Neural cell (in vitro differentiated cells): ENCODE measurements at regions not wholly inside any gene's neighbourhood (a gene's known extent, or its start where the extent isn't known, plus 50 kb on each side); places are given as distances from the start of the nearest gene placed in this dataset.

Experiments used
- H2AFZ ChIP-seq: fragments of 200-600, 300-800 bp; sonication (generic), shearing (Covaris generic); 2 replicates; pipeline ENCODE4 v1.6.0; 2014; ENCODE audit warnings: low read depth, mild to moderate bottlenecking, antibody characterized with exemption, low read length, moderate library complexity
- H3F3A ChIP-seq: fragments of 200-600 bp; shearing (Covaris generic); 2 replicates; pipeline ENCODE4 v1.6.1; 2016; ENCODE audit warnings: mild to moderate bottlenecking, moderate library complexity, mixed read lengths, antibody characterized with exemption, low read length; ENCODE audit not compliant: insufficient read depth, poor library complexity, severe bottlenecking
- H3K27ac ChIP-seq: fragments of 200-600, 300-800 bp; sonication (generic), shearing (Covaris generic); 2 replicates; pipeline ENCODE4 v1.5.1; 2014; ENCODE audit warnings: mild to moderate bottlenecking, low read length, moderate library complexity
- H3K27me3 ChIP-seq: fragments of 300-800, 200-600 bp; sonication (generic), shearing (Covaris generic); 2 replicates; pipeline ENCODE4 v1.6.0; 2014; ENCODE audit warnings: mild to moderate bottlenecking, low read depth, low read length, moderate library complexity; ENCODE audit not compliant: insufficient read depth
- H3K36me3 ChIP-seq: fragments of 300-800, 200-600 bp; sonication (generic), shearing (Covaris generic); 2 replicates; pipeline ENCODE4 v1.5.1; 2014; ENCODE audit warnings: mild to moderate bottlenecking, antibody characterized with exemption, low read length, moderate library complexity; ENCODE audit not compliant: insufficient read depth
- H3K4me2 ChIP-seq: fragments of 300-800, 200-600 bp; sonication (generic), shearing (Covaris generic); 2 replicates; pipeline ENCODE4 v1.6.0; 2014; ENCODE audit warnings: mild to moderate bottlenecking, low read length
- H3K4me3 ChIP-seq: fragments of 300-800, 200-600 bp; sonication (generic), shearing (Covaris generic); 2 replicates; pipeline ENCODE4 v1.5.1; 2014; ENCODE audit warnings: mild to moderate bottlenecking, low read length, moderate library complexity
- H3K79me2 ChIP-seq: fragments of 200-600 bp; shearing (Covaris generic); replicated peaks from 2 replicates; pipeline ENCODE4 v1.6.0; 2014; ENCODE audit warnings: mild to moderate bottlenecking, low read length, moderate library complexity; ENCODE audit not compliant: insufficient read depth
- H3K9ac ChIP-seq: fragments of 300-800, 200-600 bp; sonication (generic), shearing (Covaris generic); 2 replicates; pipeline ENCODE4 v1.6.1; 2016; ENCODE audit warnings: mild to moderate bottlenecking, low read length, mixed read lengths
- H3K9me2 ChIP-seq: fragments of 200-600 bp; shearing (Covaris generic); 2 replicates; pipeline ENCODE4 v1.6.1; 2016; ENCODE audit warnings: mild to moderate bottlenecking, low read length, mixed read lengths; ENCODE audit not compliant: insufficient read depth
- H3K9me3 ChIP-seq: fragments of 200-600, 300-800 bp; sonication (generic), shearing (Covaris generic); 2 replicates; pipeline ENCODE4 v1.6.1; 2016; ENCODE audit warnings: mild to moderate bottlenecking, mixed run types, low read length, moderate library complexity, mixed read lengths
- H4K20me1 ChIP-seq: fragments of 200-600 bp; shearing (Covaris generic); 2 replicates; pipeline ENCODE4 v1.6.1; 2016; ENCODE audit warnings: mild to moderate bottlenecking, mixed run types; ENCODE audit not compliant: insufficient read depth
- EP300 ChIP-seq: fragments of 450-650 bp; conservative IDR thresholded peaks from 2 replicates; pipeline ENCODE4 v1.6.1; 2014; ENCODE audit warnings: antibody characterized with exemption, mild to moderate bottlenecking, moderate library complexity; ENCODE audit not compliant: poor library complexity, severe bottlenecking
- EZH2 ChIP-seq: fragments of 200-600, 300-800 bp; shearing (Covaris generic), sonication (generic); IDR thresholded peaks from 2 replicates; pipeline ENCODE4 v1.6.1; 2014; ENCODE audit warnings: antibody characterized with exemption, low read length, borderline replicate concordance, mild to moderate bottlenecking; ENCODE audit not compliant: insufficient read depth, poor library complexity, severe bottlenecking
- MXI1 ChIP-seq: fragments of 450-650 bp; conservative IDR thresholded peaks from 2 replicates; pipeline ENCODE4 v1.6.1; 2014; ENCODE audit warnings: antibody characterized with exemption, mild to moderate bottlenecking; ENCODE audit not compliant: poor library complexity, severe bottlenecking
- POLR2AphosphoS5 ChIP-seq: IDR thresholded peaks from 2 replicates; pipeline ENCODE4 v1.6.1; 2012
- RAD21 ChIP-seq: fragments of 450-650 bp; conservative IDR thresholded peaks from 2 replicates; pipeline ENCODE4 v1.6.1; 2014; ENCODE audit warnings: antibody characterized with exemption, mild to moderate bottlenecking, moderate library complexity
- REST ChIP-seq: IDR thresholded peaks from 2 replicates; pipeline ENCODE4 v1.6.1; 2012; ENCODE audit warnings: borderline replicate concordance
- SMC3 ChIP-seq: fragments of 450-650 bp; conservative IDR thresholded peaks from 2 replicates; pipeline ENCODE4 v1.6.1; 2014; ENCODE audit warnings: antibody characterized with exemption, mild to moderate bottlenecking, moderate library complexity; ENCODE audit not compliant: poor library complexity
- TAF1 ChIP-seq: IDR thresholded peaks from 2 replicates; pipeline ENCODE4 v1.6.1; 2012; ENCODE audit warnings: low read depth
- TF ChIP-seq, protein P1 (sequence below): fragments of 450-650 bp; IDR thresholded peaks from 2 replicates; pipeline ENCODE4 v1.5.1; 2014; ENCODE audit warnings: antibody characterized with exemption, mild to moderate bottlenecking, moderate library complexity; ENCODE audit not compliant: poor library complexity, severe bottlenecking

DNA sequence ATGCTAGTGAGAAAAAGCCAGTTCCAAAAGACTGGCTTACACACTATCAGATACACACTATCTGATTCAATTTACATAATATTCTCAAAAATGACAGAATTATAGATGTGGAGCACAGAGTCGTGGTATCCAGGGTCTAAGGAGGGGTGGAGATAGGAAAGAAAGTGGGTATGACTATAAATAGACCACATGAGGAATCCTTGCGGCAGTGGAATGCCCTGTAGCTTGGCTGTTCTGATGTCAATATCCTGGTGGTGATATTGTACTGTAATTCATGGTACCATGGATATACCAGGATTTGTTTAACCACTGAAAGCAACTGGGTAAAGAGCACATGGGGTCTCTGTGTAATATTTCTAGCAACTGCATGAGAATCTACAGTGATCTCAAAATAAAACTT lies 67.7 kb upstream of the TMEM72 start:
- no peak for TF ChIP-seq RAD21
- TF ChIP-seq REST = no peak
- TF ChIP-seq MXI1 = no peak
- no peak for TF ChIP-seq SMC3
- no peak for TF ChIP-seq EZH2
- no peak for TF ChIP-seq TAF1
- no peak for TF ChIP-seq POLR2AphosphoS5
- TF ChIP-seq, protein P1, sequence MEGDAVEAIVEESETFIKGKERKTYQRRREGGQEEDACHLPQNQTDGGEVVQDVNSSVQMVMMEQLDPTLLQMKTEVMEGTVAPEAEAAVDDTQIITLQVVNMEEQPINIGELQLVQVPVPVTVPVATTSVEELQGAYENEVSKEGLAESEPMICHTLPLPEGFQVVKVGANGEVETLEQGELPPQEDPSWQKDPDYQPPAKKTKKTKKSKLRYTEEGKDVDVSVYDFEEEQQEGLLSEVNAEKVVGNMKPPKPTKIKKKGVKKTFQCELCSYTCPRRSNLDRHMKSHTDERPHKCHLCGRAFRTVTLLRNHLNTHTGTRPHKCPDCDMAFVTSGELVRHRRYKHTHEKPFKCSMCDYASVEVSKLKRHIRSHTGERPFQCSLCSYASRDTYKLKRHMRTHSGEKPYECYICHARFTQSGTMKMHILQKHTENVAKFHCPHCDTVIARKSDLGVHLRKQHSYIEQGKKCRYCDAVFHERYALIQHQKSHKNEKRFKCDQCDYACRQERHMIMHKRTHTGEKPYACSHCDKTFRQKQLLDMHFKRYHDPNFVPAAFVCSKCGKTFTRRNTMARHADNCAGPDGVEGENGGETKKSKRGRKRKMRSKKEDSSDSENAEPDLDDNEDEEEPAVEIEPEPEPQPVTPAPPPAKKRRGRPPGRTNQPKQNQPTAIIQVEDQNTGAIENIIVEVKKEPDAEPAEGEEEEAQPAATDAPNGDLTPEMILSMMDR = no peak
- TF ChIP-seq EP300 = no peak
- no peak overlapping the region for H3K4me2 ChIP-seq
- no peak overlapping the region for H3K9ac ChIP-seq
- H4K20me1 ChIP-seq = no peaks in the 10 kb centered on the region
- H2AFZ ChIP-seq = no peak overlapping the region
- H3K4me3 ChIP-seq = no peak overlapping the region
- no peak overlapping the region for H3K27ac ChIP-seq
- H3K27me3 ChIP-seq = no peaks in the 10 kb centered on the region
- no peaks in the 10 kb centered on the region for H3K9me3 ChIP-seq
- H3K36me3 ChIP-seq = no peaks in the 10 kb centered on the region
- no peaks in the 10 kb centered on the region for H3K79me2 ChIP-seq
- no peaks in the 10 kb centered on the region for H3F3A ChIP-seq
- no peaks in the 10 kb centered on the region for H3K9me2 ChIP-seq

GRCh38 chr10:44845361-44846175 lies 65.6 kb upstream of the TMEM72 start:
- no peak overlapping the region for H3K4me3 ChIP-seq
- H3K36me3 ChIP-seq = no peaks in the 10 kb centered on the region
- H3K79me2 ChIP-seq = no peaks in the 10 kb centered on the region
- H3K27ac ChIP-seq = no peak overlapping the region
- TF ChIP-seq TAF1 (no peak), EP300 (no peak), SMC3 (no peak), MXI1 (no peak), REST (no peak), RAD21 (no peak), EZH2 (no peak), POLR2AphosphoS5 (no peak)
- TF ChIP-seq, protein P1 = no peak
- no peaks in the 10 kb centered on the region for H4K20me1 ChIP-seq
- H3F3A ChIP-seq = no peaks in the 10 kb centered on the region
- no peaks in the 10 kb centered on the region for H3K9me3 ChIP-seq
- no peak overlapping the region for H3K4me2 ChIP-seq
- H2AFZ ChIP-seq = no peak overlapping the region
- no peaks in the 10 kb centered on the region for H3K9me2 ChIP-seq
- H3K9ac ChIP-seq = no peak overlapping the region
- H3K27me3 ChIP-seq = no peaks in the 10 kb centered on the region
